NB4 (cell line): ENCODE measurements at regions not wholly inside any gene's neighbourhood (a gene's known extent, or its start where the extent isn't known, plus 50 kb on each side); places are given as distances from the start of the nearest gene placed in this dataset.

Experiments
- DNase-seq: peaks from one replicate; pipeline ENCODE4 v3.0.0; 2010; ENCODE audit warnings: low read depth
- H3K4me3 ChIP-seq: one replicate; pipeline ENCODE4 v1.5.1; 2011; ENCODE audit warnings: mild to moderate bottlenecking, low read depth, low read length, moderate library complexity
- MYC ChIP-seq: IDR thresholded peaks from 2 replicates; pipeline ENCODE4 v1.6.1; 2011; ENCODE audit warnings: low read depth, low read length
- POLR2A ChIP-seq: IDR thresholded peaks from 2 replicates; pipeline ENCODE4 v1.6.1; 2011; ENCODE audit warnings: mild to moderate bottlenecking; ENCODE audit not compliant: insufficient read length; ENCODE audit errors: extremely low read depth
- TF ChIP-seq, protein P1 (sequence below): IDR thresholded peaks from one replicate; pipeline ENCODE4 v1.5.1; 2012; ENCODE audit warnings: low read depth, low read length
- TF ChIP-seq, protein P2 (sequence below): IDR thresholded peaks from 2 replicates; pipeline ENCODE4 v1.6.1; 2011; ENCODE audit warnings: low read depth, low read length

- no peak for DNase-seq
- no peak overlapping the region for H3K4me3 ChIP-seq
- TF ChIP-seq, protein P1, sequence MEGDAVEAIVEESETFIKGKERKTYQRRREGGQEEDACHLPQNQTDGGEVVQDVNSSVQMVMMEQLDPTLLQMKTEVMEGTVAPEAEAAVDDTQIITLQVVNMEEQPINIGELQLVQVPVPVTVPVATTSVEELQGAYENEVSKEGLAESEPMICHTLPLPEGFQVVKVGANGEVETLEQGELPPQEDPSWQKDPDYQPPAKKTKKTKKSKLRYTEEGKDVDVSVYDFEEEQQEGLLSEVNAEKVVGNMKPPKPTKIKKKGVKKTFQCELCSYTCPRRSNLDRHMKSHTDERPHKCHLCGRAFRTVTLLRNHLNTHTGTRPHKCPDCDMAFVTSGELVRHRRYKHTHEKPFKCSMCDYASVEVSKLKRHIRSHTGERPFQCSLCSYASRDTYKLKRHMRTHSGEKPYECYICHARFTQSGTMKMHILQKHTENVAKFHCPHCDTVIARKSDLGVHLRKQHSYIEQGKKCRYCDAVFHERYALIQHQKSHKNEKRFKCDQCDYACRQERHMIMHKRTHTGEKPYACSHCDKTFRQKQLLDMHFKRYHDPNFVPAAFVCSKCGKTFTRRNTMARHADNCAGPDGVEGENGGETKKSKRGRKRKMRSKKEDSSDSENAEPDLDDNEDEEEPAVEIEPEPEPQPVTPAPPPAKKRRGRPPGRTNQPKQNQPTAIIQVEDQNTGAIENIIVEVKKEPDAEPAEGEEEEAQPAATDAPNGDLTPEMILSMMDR: no peak
- TF ChIP-seq, protein P2, sequence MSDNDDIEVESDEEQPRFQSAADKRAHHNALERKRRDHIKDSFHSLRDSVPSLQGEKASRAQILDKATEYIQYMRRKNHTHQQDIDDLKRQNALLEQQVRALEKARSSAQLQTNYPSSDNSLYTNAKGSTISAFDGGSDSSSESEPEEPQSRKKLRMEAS: no peak
- TF ChIP-seq MYC (no peak), POLR2A (no peak)
Observed at GRCh38 chr2:150109028-150109427, 378.4 kb downstream of the RND3 start.

GRCh38 chr2:150107816-150108215 is 379.7 kb downstream of the RND3 start:
- TF ChIP-seq, protein P1: no peak
- TF ChIP-seq MYC (no peak), POLR2A (no peak)
- TF ChIP-seq, protein P2: no peak
- no peak overlapping the region for H3K4me3 ChIP-seq
- DNase-seq: no peak

- no peak overlapping the region for H3K4me3 ChIP-seq
- TF ChIP-seq MYC: no peak
- TF ChIP-seq, protein P2: no peak
- TF ChIP-seq POLR2A: no peak
- TF ChIP-seq, protein P1: no peak
- no peak for DNase-seq
Observed at GRCh38 chr2:150107170-150107569, 380.3 kb downstream of the RND3 start.

DNA sequence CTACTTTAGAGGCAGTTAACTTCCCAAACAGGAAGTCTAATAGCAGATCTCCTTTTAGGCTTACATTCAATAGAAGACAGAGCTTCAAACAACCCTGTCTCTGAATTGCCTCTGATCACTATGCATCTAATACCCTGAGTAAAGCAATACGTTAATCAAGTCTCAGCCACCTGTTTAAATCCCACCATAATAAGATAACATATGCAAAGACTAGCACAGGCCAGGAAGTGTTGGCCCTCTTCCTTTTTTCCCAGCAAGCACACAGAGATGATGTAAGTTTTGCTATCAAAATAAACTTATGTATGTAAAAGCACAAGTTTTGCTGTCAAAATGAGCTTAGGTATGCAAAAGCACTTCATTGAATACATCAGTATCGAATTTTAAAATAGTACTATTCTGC is 385.5 kb downstream of the RND3 start:
- H3K4me3 ChIP-seq: no peak overlapping the region
- no peak for DNase-seq
- TF ChIP-seq, protein P1: no peak
- TF ChIP-seq, protein P2: no peak
- TF ChIP-seq POLR2A (no peak), MYC (no peak)

GRCh38 chr2:150100834-150101233 is 386.6 kb downstream of the RND3 start:
- TF ChIP-seq, protein P2: no peak
- no peak for TF ChIP-seq POLR2A
- TF ChIP-seq MYC: no peak
- TF ChIP-seq, protein P1: no peak
- no peak overlapping the region for H3K4me3 ChIP-seq
- DNase-seq: no peak

GRCh38 chr2:150100336-150100735 is 387.1 kb downstream of the RND3 start:
- no peak for DNase-seq
- TF ChIP-seq, protein P1: no peak
- no peak for TF ChIP-seq MYC
- TF ChIP-seq, protein P2: no peak
- no peak for TF ChIP-seq POLR2A
- no peak overlapping the region for H3K4me3 ChIP-seq
